ENCODE measurements at regions not wholly inside any gene's neighbourhood (a gene's known extent, or its start where the extent isn't known, plus 50 kb on each side); places are given as distances from the start of the nearest gene placed in this dataset.

GRCh38 chr10:5299950-5300349, 64.8 kb upstream of the UCN3 start:
- Histone ChIP-seq H3K9me3 (ENCODE audit: control insufficient read depth, insufficient read depth, low read depth, low read length) (no peaks in the 10 kb centered on the region), H3K4me3 (ENCODE audit: low read depth, low read length) (no peak overlapping the region), H3K36me3 (ENCODE audit: control insufficient read depth in 2 of 2, insufficient read depth in 1 of 2, low read length in 2 of 2) (no peaks in the 10 kb centered on the region), H3K4me1 (ENCODE audit: control insufficient read depth, insufficient read depth, low read length) (no peaks in the 10 kb centered on the region), H3K27ac (ENCODE audit: extremely low read depth, low read depth, low read length) (no peak overlapping the region)
- ChIA-PET POLR2A (no interaction called here), CTCF (interaction anchor here (1.1 to 1.3 kb wide), 2 partner anchors 10 to 16 kb away, joined by 4 read pairs; no protein-coding TSS in a partner anchor)
- TF ChIP-seq ZNF174 (tag by site-specific recombination; IDR thresholded peaks at IDR 0.05) (no peak), ZNF571 (tag by site-specific recombination; IDR thresholded peaks at IDR 0.05) (no peak), ZBTB17 (tag by site-specific recombination; IDR thresholded peaks at IDR 0.05) (no peak), GLI4 (tag by site-specific recombination; IDR thresholded peaks at IDR 0.05) (no peak), WT1 (tag by site-specific recombination; IDR thresholded peaks at IDR 0.05) (no peak), ZNF561 (tag by site-specific recombination; IDR thresholded peaks at IDR 0.05; ENCODE audit: borderline replicate concordance) (no peak), ZNF596 (tag by site-specific recombination; IDR thresholded peaks at IDR 0.05) (no peak), ZIC2 (tag by site-specific recombination; IDR thresholded peaks at IDR 0.05) (no peak), ZNF394 (tag by site-specific recombination; IDR thresholded peaks at IDR 0.05; ENCODE audit: borderline replicate concordance) (no peak), TCF7L2 (IDR thresholded peaks at IDR 0.05; ENCODE audit: borderline replicate concordance, low read depth, low read length) (no peak), MYNN (tag by site-specific recombination; IDR thresholded peaks at IDR 0.05; ENCODE audit: borderline replicate concordance) (no peak), ZNF664 (tag by site-specific recombination; IDR thresholded peaks at IDR 0.05) (no peak)

GRCh38 chr10:5303504-5303903, 61.3 kb upstream of the UCN3 start:
- POLR2A ChIA-PET: no interaction called here

DNA sequence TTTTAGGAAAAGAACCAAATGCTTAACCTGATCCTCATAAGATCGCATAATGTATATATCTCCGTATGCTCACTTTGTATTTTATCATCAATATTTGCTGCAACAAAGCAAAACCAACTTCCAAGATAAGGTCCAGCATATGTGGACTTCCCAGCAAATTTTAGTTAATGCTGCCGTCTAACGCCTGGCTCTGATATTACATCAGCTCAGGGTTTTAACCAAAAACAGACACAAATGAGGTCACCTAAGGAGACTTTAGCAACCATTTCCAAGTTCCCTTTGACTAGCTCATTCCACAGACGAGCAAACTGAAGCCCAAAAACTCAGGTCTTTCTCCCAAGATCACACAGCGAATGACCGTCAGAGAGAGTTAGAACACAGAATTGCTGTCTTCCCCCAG, 59.4 kb upstream of the UCN3 start:
- no peak overlapping the region for H3K4me3 ChIP-seq (ENCODE audit: low read depth, low read length)
- CTCF ChIA-PET: interaction anchor here (0.6 kb wide), 1 partner anchor 201 kb away, joined by 3 read pairs; no protein-coding TSS in a partner anchor

More at GRCh38 chr10:5303504-5303903, 61.3 kb upstream of the UCN3 start:
- CTCF ChIA-PET: interaction anchor here (1.1 kb wide), 1 partner anchor 10 kb away, joined by 4 read pairs; no protein-coding TSS in a partner anchor
- H3K4me1 ChIP-seq (ENCODE audit: control insufficient read depth, insufficient read depth, low read length): no peaks in the 10 kb centered on the region
- H3K36me3 ChIP-seq (ENCODE audit: control insufficient read depth in 2 of 2, insufficient read depth in 1 of 2, low read length in 2 of 2): no peaks in the 10 kb centered on the region
- TF ChIP-seq ZNF514 (tag by site-specific recombination; IDR thresholded peaks at IDR 0.05): no peak
- TF ChIP-seq ZBTB49 (tag by site-specific recombination; IDR thresholded peaks at IDR 0.05; ENCODE audit: low read depth): no peak
- TF ChIP-seq ZNF184 (tag by site-specific recombination; IDR thresholded peaks at IDR 0.05): no peak
- no peak for TF ChIP-seq ZNF404 (tag by site-specific recombination; IDR thresholded peaks at IDR 0.05)
- no peak for TF ChIP-seq ZNF76 (tag by site-specific recombination; IDR thresholded peaks at IDR 0.05; ENCODE audit: borderline replicate concordance, low read depth)
- TF ChIP-seq ZNF639 (tag by site-specific recombination; IDR thresholded peaks at IDR 0.05): no peak
- H3K9me3 ChIP-seq (ENCODE audit: control insufficient read depth, insufficient read depth, low read depth, low read length): no peaks in the 10 kb centered on the region
- no peak overlapping the region for H3K4me3 ChIP-seq (ENCODE audit: low read depth, low read length)
- H3K27ac ChIP-seq (ENCODE audit: extremely low read depth, low read depth, low read length): no peak overlapping the region

More for the DNA sequence above, 59.4 kb upstream of the UCN3 start:
- TF ChIP-seq ZNF394 (tag by site-specific recombination; IDR thresholded peaks at IDR 0.05; ENCODE audit: borderline replicate concordance) (no peak), ZBTB11 (tag by site-specific recombination; conservative IDR thresholded peaks at IDR 0.05; ENCODE audit: low read depth) (no peak), ZNF391 (tag by site-specific recombination; IDR thresholded peaks at IDR 0.05; ENCODE audit: borderline replicate concordance, low read depth) (no peak), ZNF37A (tag by site-specific recombination; IDR thresholded peaks at IDR 0.05) (no peak)
- POLR2A ChIA-PET: no interaction called here
- Histone ChIP-seq H3K36me3 (ENCODE audit: control insufficient read depth in 2 of 2, insufficient read depth in 1 of 2, low read length in 2 of 2) (no peaks in the 10 kb centered on the region), H3K27ac (ENCODE audit: extremely low read depth, low read depth, low read length) (no peak overlapping the region), H3K4me1 (ENCODE audit: control insufficient read depth, insufficient read depth, low read length) (no peaks in the 10 kb centered on the region), H3K9me3 (ENCODE audit: control insufficient read depth, insufficient read depth, low read depth, low read length) (no peaks in the 10 kb centered on the region)
